ENCODE measurements at regions not wholly inside any gene's neighbourhood (a gene's known extent, or its start where the extent isn't known, plus 50 kb on each side); places are given as distances from the start of the nearest gene placed in this dataset.
"Not testable (repeated sequence)": the region's sequence is repeated elsewhere in the genome, so short reads cannot be mapped to it uniquely, and the experiment has no call there.

DNA sequence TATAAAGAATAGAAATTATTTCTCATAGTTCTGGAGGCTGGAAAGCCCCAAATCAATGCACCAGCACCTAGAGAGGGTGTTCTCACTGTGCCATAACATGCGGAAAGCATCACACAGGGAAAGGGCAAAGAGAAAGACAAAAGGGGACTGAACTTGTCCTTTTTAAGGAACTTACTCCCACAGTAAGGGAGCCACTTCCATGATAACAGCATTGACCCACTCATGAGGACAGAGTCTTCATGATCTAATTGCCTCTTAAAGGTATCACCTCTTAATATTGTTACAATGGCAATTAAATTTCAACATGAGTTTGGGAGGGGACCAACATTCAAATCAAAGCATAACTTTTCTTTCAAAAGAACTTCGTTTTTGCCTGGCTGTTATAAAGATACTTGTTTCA lies 582.2 kb upstream of the ARID1B start:
- ATAC-seq (ENCODE audit: low read depth) (no peak), DNase-seq (ENCODE audit: low spot score) (no peak)
- no peak for TF ChIP-seq CTCF (IDR thresholded peaks at IDR 0.05; ENCODE audit: poor library complexity, severe bottlenecking)
- H3K27ac ChIP-seq (ENCODE audit: poor library complexity, severe bottlenecking): no peak overlapping the region
- no peaks in the 10 kb centered on the region for H3K36me3 ChIP-seq (ENCODE audit: low read depth)
- no peak overlapping the region for H3K4me3 ChIP-seq (ENCODE audit: severe bottlenecking)
- no peaks in the 10 kb centered on the region for H3K4me1 ChIP-seq (ENCODE audit: insufficient read depth, poor library complexity, severe bottlenecking)
- no peaks in the 10 kb centered on the region for H3K27me3 ChIP-seq (ENCODE audit: insufficient read depth, poor library complexity, severe bottlenecking)
- H3K9me3 ChIP-seq (ENCODE audit: severe bottlenecking): peaks cover 2% of the 10 kb centered on the region

DNA sequence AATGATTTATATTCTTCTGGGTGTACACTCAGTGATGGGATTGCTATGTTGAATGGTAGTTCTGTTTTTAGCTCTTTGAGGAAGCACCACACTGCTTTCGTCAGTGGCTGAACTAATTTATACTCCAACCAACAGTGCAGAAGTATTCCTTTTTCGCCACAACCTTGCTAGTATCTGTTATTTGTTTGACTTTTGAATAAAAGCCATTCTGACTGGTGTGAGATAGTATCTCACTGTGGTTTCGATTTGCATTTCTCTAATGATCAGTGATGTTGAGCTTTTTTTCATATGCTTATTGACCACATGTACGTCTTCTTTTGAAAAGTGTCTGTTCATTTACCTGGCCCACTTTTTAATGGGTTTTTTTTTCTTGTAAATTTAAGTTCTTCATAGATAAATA lies 583.8 kb upstream of the ARID1B start:
- ATAC-seq (ENCODE audit: low read depth) (no peak), DNase-seq (ENCODE audit: low spot score) (no peak)
- H3K36me3 ChIP-seq (ENCODE audit: low read depth): no peaks in the 10 kb centered on the region
- no peak for TF ChIP-seq CTCF (IDR thresholded peaks at IDR 0.05; ENCODE audit: poor library complexity, severe bottlenecking)
- no peak overlapping the region for H3K27ac ChIP-seq (ENCODE audit: poor library complexity, severe bottlenecking)
- no peaks in the 10 kb centered on the region for H3K4me1 ChIP-seq (ENCODE audit: insufficient read depth, poor library complexity, severe bottlenecking)
- no peak overlapping the region for H3K4me3 ChIP-seq (ENCODE audit: severe bottlenecking)
- peaks cover 2% of the 10 kb centered on the region for H3K9me3 ChIP-seq (ENCODE audit: severe bottlenecking)
- no peaks in the 10 kb centered on the region for H3K27me3 ChIP-seq (ENCODE audit: insufficient read depth, poor library complexity, severe bottlenecking)

DNA sequence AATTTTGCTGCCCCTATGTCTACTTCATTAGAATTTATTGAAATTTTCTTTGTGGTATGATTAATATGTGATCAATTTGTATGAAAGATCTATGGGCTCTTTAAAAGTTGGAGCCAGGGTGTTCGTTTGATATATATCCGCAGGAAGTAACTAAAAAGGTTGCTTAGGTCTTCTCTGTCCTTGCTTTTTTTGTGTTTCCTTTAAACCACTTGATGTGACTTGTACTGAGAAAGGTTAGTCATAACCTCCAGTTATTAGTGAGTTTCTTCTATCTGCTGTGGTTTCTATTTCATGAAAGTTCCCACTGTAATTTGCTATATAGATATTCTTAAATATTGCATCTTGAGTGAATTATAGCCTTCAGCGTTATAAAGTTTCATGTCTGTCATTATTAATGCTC lies 585.3 kb upstream of the ARID1B start:
- ATAC-seq (ENCODE audit: low read depth): no peak
- H3K27ac ChIP-seq (ENCODE audit: poor library complexity, severe bottlenecking): no peak overlapping the region
- peaks cover 2% of the 10 kb centered on the region for H3K9me3 ChIP-seq (ENCODE audit: severe bottlenecking)
- DNase-seq (ENCODE audit: low spot score): no peak
- no peak overlapping the region for H3K4me3 ChIP-seq (ENCODE audit: severe bottlenecking)
- H3K36me3 ChIP-seq (ENCODE audit: low read depth): no peaks in the 10 kb centered on the region
- no peak for TF ChIP-seq CTCF (IDR thresholded peaks at IDR 0.05; ENCODE audit: poor library complexity, severe bottlenecking)
- H3K27me3 ChIP-seq (ENCODE audit: insufficient read depth, poor library complexity, severe bottlenecking): no peaks in the 10 kb centered on the region
- no peaks in the 10 kb centered on the region for H3K4me1 ChIP-seq (ENCODE audit: insufficient read depth, poor library complexity, severe bottlenecking)

DNA sequence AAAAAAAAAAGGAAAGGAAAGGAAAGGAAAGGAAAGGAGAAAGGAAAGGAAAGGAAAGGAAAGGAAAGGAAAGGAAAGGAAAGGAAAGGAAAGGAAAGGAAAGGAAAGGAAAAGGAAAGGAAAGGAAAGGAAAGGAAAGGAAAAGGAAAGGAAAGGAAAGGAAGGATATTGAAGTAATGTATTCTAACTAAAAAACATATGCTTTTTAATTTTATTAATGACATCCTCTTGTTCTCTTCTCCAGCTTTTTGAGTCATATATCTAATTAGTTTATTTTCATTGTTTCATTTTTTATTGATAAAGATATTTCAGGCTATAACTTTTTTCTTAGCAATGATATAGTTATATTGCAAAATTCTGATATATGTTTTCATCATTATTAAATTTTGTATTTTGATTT lies 585.8 kb upstream of the ARID1B start:
- not testable (repeated sequence) for DNase-seq (ENCODE audit: low spot score); ATAC-seq (ENCODE audit: low read depth); H3K9me3 ChIP-seq (ENCODE audit: severe bottlenecking); H3K36me3 ChIP-seq (ENCODE audit: low read depth); H3K4me1 ChIP-seq (ENCODE audit: insufficient read depth, poor library complexity, severe bottlenecking); H3K27me3 ChIP-seq (ENCODE audit: insufficient read depth, poor library complexity, severe bottlenecking); H3K27ac ChIP-seq (ENCODE audit: poor library complexity, severe bottlenecking); H3K4me3 ChIP-seq (ENCODE audit: severe bottlenecking)

DNA sequence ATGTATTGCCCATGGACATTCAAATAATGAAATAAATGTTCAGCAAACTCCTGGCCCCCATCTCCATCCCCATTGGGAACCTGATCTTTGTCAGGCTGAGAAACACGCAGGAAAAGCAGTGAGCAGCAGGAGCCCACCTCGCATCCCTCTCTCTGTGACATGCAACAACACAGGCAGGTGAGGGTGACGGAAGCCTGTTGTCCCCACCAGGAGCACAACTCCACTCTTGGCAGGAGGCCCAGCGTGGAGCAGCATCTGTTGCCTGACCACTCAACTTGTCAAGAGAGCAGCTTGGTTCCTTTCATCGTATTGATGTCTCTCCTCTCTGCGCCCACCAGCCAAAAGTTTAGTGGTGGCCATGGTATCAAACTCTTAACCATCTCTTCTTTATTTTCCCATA lies 586.9 kb upstream of the ARID1B start:
- Histone ChIP-seq H3K4me1 (ENCODE audit: insufficient read depth, poor library complexity, severe bottlenecking) (no peaks in the 10 kb centered on the region), H3K27ac (ENCODE audit: poor library complexity, severe bottlenecking) (no peak overlapping the region), H3K27me3 (ENCODE audit: insufficient read depth, poor library complexity, severe bottlenecking) (no peaks in the 10 kb centered on the region), H3K36me3 (ENCODE audit: low read depth) (no peaks in the 10 kb centered on the region), H3K9me3 (ENCODE audit: severe bottlenecking) (no peaks in the 10 kb centered on the region), H3K4me3 (ENCODE audit: severe bottlenecking) (no peak overlapping the region)
- no peak for TF ChIP-seq CTCF (IDR thresholded peaks at IDR 0.05; ENCODE audit: poor library complexity, severe bottlenecking)
- DNase-seq (ENCODE audit: low spot score) (no peak), ATAC-seq (ENCODE audit: low read depth) (no peak)

Data from RWPE2 (cell line).